ENCODE measurements at regions not wholly inside any gene's neighbourhood (a gene's known extent, or its start where the extent isn't known, plus 50 kb on each side); places are given as distances from the start of the nearest gene placed in this dataset.

GRCh38 chrX:39983715-39984114 lies 114.0 kb downstream of the BCOR start:
- no peak for TF ChIP-seq CTCF (IDR thresholded peaks at IDR 0.05)
- Mint-ChIP-seq H3K4me1 (ENCODE audit: low read depth) (peaks cover 6% of the 10 kb centered on the region), H3K36me3 (ENCODE audit: low read depth) (no peaks in the 10 kb centered on the region), H3K27ac (no peak overlapping the region), H3K9me3 (no peaks in the 10 kb centered on the region), H3K27me3 (no peaks in the 10 kb centered on the region), H3K4me3 (no peak overlapping the region)
- ChIA-PET CTCF (interaction anchor here (1.5 kb wide), 1 partner anchor 11 kb away, joined by 3 read pairs; no protein-coding TSS in a partner anchor), POLR2A (no interaction called here)
- ATAC-seq: no peak
- DNase-seq: no peak
- intact Hi-C loops (cut with micrococcal nuclease): no loop called here

GRCh38 chrX:39984191-39984956 lies 113.4 kb downstream of the BCOR start:
- Mint-ChIP-seq H3K27ac (no peak overlapping the region), H3K4me3 (no peak overlapping the region), H3K4me1 (ENCODE audit: low read depth) (peaks cover 6% of the 10 kb centered on the region), H3K9me3 (no peaks in the 10 kb centered on the region), H3K27me3 (no peaks in the 10 kb centered on the region), H3K36me3 (ENCODE audit: low read depth) (no peaks in the 10 kb centered on the region)
- no peak for TF ChIP-seq CTCF (IDR thresholded peaks at IDR 0.05)
- ATAC-seq (no peak), DNase-seq (no peak)
- POLR2A ChIA-PET: no interaction called here
- intact Hi-C loops (cut with micrococcal nuclease): no loop called here
- CTCF ChIA-PET: interaction anchor here (1.5 kb wide), 1 partner anchor 12 kb away, joined by 3 read pairs; no protein-coding TSS in a partner anchor

- Mint-ChIP-seq H3K27ac (no peak overlapping the region), H3K4me3 (no peak overlapping the region), H3K36me3 (ENCODE audit: low read depth) (no peaks in the 10 kb centered on the region), H3K4me1 (ENCODE audit: low read depth) (peaks cover 6% of the 10 kb centered on the region), H3K27me3 (no peaks in the 10 kb centered on the region), H3K9me3 (no peaks in the 10 kb centered on the region)
- no peak for TF ChIP-seq CTCF (IDR thresholded peaks at IDR 0.05)
- intact Hi-C loops (cut with micrococcal nuclease): no loop called here
- DNase-seq (no peak), ATAC-seq (no peak)
- ChIA-PET CTCF (interaction anchor here (1.5 kb wide), 1 partner anchor 13 kb away, joined by 3 read pairs; no protein-coding TSS in a partner anchor), POLR2A (no interaction called here)
These were observed 112.7 kb downstream of the BCOR start for GRCh38 chrX:39985071-39985470.

GRCh38 chrX:39985551-39985950 lies 112.2 kb downstream of the BCOR start:
- ChIA-PET CTCF (interaction anchor here (1.5 kb wide), 1 partner anchor 13 kb away, joined by 3 read pairs; no protein-coding TSS in a partner anchor), POLR2A (no interaction called here)
- Mint-ChIP-seq H3K36me3 (ENCODE audit: low read depth) (no peaks in the 10 kb centered on the region), H3K4me1 (ENCODE audit: low read depth) (peaks cover 6% of the 10 kb centered on the region), H3K27ac (no peak overlapping the region), H3K4me3 (no peak overlapping the region), H3K9me3 (no peaks in the 10 kb centered on the region), H3K27me3 (no peaks in the 10 kb centered on the region)
- no peak for TF ChIP-seq CTCF (IDR thresholded peaks at IDR 0.05)
- intact Hi-C loops (cut with micrococcal nuclease): no loop called here
- DNase-seq (no peak), ATAC-seq (no peak)

- Mint-ChIP-seq H3K4me3 (no peak overlapping the region), H3K4me1 (ENCODE audit: low read depth) (no peaks in the 10 kb centered on the region), H3K27me3 (no peaks in the 10 kb centered on the region), H3K9me3 (no peaks in the 10 kb centered on the region), H3K36me3 (ENCODE audit: low read depth) (no peaks in the 10 kb centered on the region), H3K27ac (no peak overlapping the region)
- no peak for TF ChIP-seq CTCF (IDR thresholded peaks at IDR 0.05)
- no peak for ATAC-seq
- ChIA-PET CTCF (no interaction called here), POLR2A (no interaction called here)
- intact Hi-C loops (cut with micrococcal nuclease): no loop called here
- no peak for DNase-seq
These were observed 109.3 kb downstream of the BCOR start for GRCh38 chrX:39988496-39988895.
